IMR-90 (cell line): ENCODE measurements at regions not wholly inside any gene's neighbourhood (a gene's known extent, or its start where the extent isn't known, plus 50 kb on each side); places are given as distances from the start of the nearest gene placed in this dataset.

Experiments
- ATAC-seq: fragments of 200-7000 bp; cut with Tn5 transposase; 2 replicates; pipeline ENCODE4 v1.9.1; 2020; ENCODE audit warnings: low read depth, mild to moderate bottlenecking, moderate library complexity
- BruUV-seq: library from RNA; stranded (reverse); fragments of 400-500 nt; replicated peaks from 2 replicates; lab custom pipeline; 2021; lab: Mats Ljungman, UMichigan
- CTCF ChIA-PET: fragments of 300-600 bp; formaldehyde crosslinking; extraction: SDS; loops from one replicate; lab custom pipeline; 2021; ENCODE audit warnings: antibody characterized with exemption; lab: Yijun Ruan, JAX
- POLR2A ChIA-PET: fragments of 300-600 bp; sonication (Branson Sonifier 250); formaldehyde crosslinking; loops from one replicate; lab custom pipeline; 2022; ENCODE audit warnings: antibody characterized with exemption; ENCODE audit not compliant: unreplicated experiment; lab: Charles Lee
- DNase-seq: peaks from one replicate; pipeline ENCODE4 v3.0.0; 2013
- H2AFZ ChIP-seq: replicated peaks from 2 replicates; pipeline ENCODE3; 2013; ENCODE audit warnings: low read length, mild to moderate bottlenecking; ENCODE audit not compliant: poor library complexity
- H2AK5ac ChIP-seq: 2 replicates; pipeline ENCODE4 v1.6.1; 2013; ENCODE audit warnings: low read depth, low read length, inconsistent platforms
- H2AK9ac ChIP-seq: replicated peaks from 2 replicates; pipeline ENCODE3; 2013; ENCODE audit warnings: mild to moderate bottlenecking, low read depth, low read length, moderate library complexity; ENCODE audit not compliant: poor library complexity
- H2BK120ac ChIP-seq: 2 replicates; pipeline ENCODE4 v1.6.1; 2013; ENCODE audit warnings: low read depth, low read length, inconsistent platforms
- H2BK15ac ChIP-seq: 3 replicates; pipeline ENCODE4 v1.6.1; 2013; ENCODE audit warnings: low read depth, low read length, inconsistent platforms
- H2BK20ac ChIP-seq: 2 replicates; pipeline ENCODE4 v1.6.1; 2013; ENCODE audit warnings: low read depth, mild to moderate bottlenecking, inconsistent platforms, low read length, moderate library complexity
- H2BK5ac ChIP-seq: 2 replicates; pipeline ENCODE4 v1.6.1; 2013; ENCODE audit warnings: mild to moderate bottlenecking, low read depth, low read length, inconsistent platforms; ENCODE audit not compliant: poor library complexity, severe bottlenecking
- H3K14ac ChIP-seq: replicated peaks from 2 replicates; pipeline ENCODE4 v1.6.1; 2013; ENCODE audit warnings: low read depth, low read length, inconsistent platforms
- H3K18ac ChIP-seq: 2 replicates; pipeline ENCODE4 v1.6.1; 2013; ENCODE audit warnings: low read depth, low read length, control low read depth
- H3K23ac ChIP-seq: 2 replicates; pipeline ENCODE4 v1.6.1; 2013; ENCODE audit warnings: low read depth, low read length, inconsistent platforms
- H3K27ac ChIP-seq: 2 replicates; pipeline ENCODE4 v1.5.1; 2013; ENCODE audit warnings: mild to moderate bottlenecking, control low read depth, low read length; ENCODE audit not compliant: insufficient read depth
- H3K27me3 ChIP-seq: 2 replicates; pipeline ENCODE4 v1.6.1; 2013; ENCODE audit warnings: low read length; ENCODE audit not compliant: control insufficient read depth, insufficient read depth
- H3K36me3 ChIP-seq: 2 replicates; pipeline ENCODE4 v1.6.1; 2013; ENCODE audit warnings: low read length, mixed read lengths; ENCODE audit not compliant: control insufficient read depth, insufficient read depth
- H3K4ac ChIP-seq: 2 replicates; pipeline ENCODE4 v1.6.1; 2013; ENCODE audit warnings: low read depth, low read length, inconsistent platforms
- H3K4me1 ChIP-seq: 2 replicates; pipeline ENCODE4 v1.6.1; 2013; ENCODE audit warnings: low read length, mixed read lengths; ENCODE audit not compliant: control insufficient read depth, insufficient read depth
- H3K4me2 ChIP-seq: 2 replicates; pipeline ENCODE4 v1.6.1; 2013; ENCODE audit warnings: low read depth, mild to moderate bottlenecking, control low read depth, low read length, moderate library complexity
- H3K4me3 ChIP-seq: 2 replicates; pipeline ENCODE4 v1.5.1; 2013; ENCODE audit warnings: low read depth, mild to moderate bottlenecking, control low read depth, low read length, moderate library complexity; ENCODE audit not compliant: insufficient read depth
- H3K56ac ChIP-seq: 2 replicates; pipeline ENCODE4 v1.6.1; 2013; ENCODE audit warnings: low read length, inconsistent platforms; ENCODE audit not compliant: insufficient read depth; ENCODE audit errors: extremely low read depth
- H3K79me1 ChIP-seq, 2 experiments: 2 replicates each; pipeline ENCODE4 v1.6.1; 2013; ENCODE audit warnings: low read length in 2 of 2, inconsistent platforms in 1 of 2, low read depth in 1 of 2
- H3K9ac ChIP-seq: 2 replicates; pipeline ENCODE4 v1.6.1; 2013; ENCODE audit warnings: low read depth, low read length, control low read depth
- H3K9me1 ChIP-seq: 2 replicates; pipeline ENCODE4 v1.6.1; 2013; ENCODE audit warnings: low read length, inconsistent platforms; ENCODE audit not compliant: insufficient read depth
- H3K9me3 ChIP-seq: 2 replicates; pipeline ENCODE4 v1.6.1; 2013; ENCODE audit warnings: low read length; ENCODE audit not compliant: control insufficient read depth, insufficient read depth
- H4K20me1 ChIP-seq: 2 replicates; pipeline ENCODE4 v1.6.1; 2013; ENCODE audit warnings: low read length, inconsistent platforms; ENCODE audit not compliant: insufficient read depth
- H4K5ac ChIP-seq: 2 replicates; pipeline ENCODE4 v1.6.1; 2013; ENCODE audit warnings: mild to moderate bottlenecking, low read depth, low read length, control low read depth
- H4K8ac ChIP-seq, 2 experiments: 2 replicates each; pipeline ENCODE4 v1.6.1; 2013; ENCODE audit warnings: low read depth in 2 of 2, low read length in 2 of 2, control low read depth in 1 of 2, inconsistent platforms in 1 of 2
- H4K91ac ChIP-seq: 2 replicates; pipeline ENCODE4 v1.6.1; 2013; ENCODE audit warnings: low read depth, low read length, inconsistent platforms; ENCODE audit not compliant: insufficient read depth
- BHLHE40 ChIP-seq: fragments of 150-350 bp; IDR thresholded peaks from 2 replicates; pipeline ENCODE4 v1.6.1; 2016; ENCODE audit warnings: mild to moderate bottlenecking, low read depth, low read length
- CEBPB ChIP-seq: IDR thresholded peaks from 2 replicates; pipeline ENCODE4 v1.6.1; 2012; ENCODE audit warnings: low read depth, low read length, improper control_type of control experiment
- CHD1 ChIP-seq: IDR thresholded peaks from 2 replicates; pipeline ENCODE4 v1.6.1; 2012; ENCODE audit warnings: low read depth, low read length, improper control_type of control experiment
- CTCF ChIP-seq: conservative IDR thresholded peaks from 2 replicates; pipeline ENCODE4 v1.5.1; 2012; ENCODE audit warnings: mild to moderate bottlenecking, low read depth, low read length, improper control_type of control experiment
- ELK1 ChIP-seq: fragments of 150-350 bp; IDR thresholded peaks from 2 replicates; pipeline ENCODE4 v1.6.1; 2016; ENCODE audit warnings: low read depth, mild to moderate bottlenecking, low read length, moderate library complexity, borderline replicate concordance
- FOS ChIP-seq: fragments of 150-350 bp; IDR thresholded peaks from 2 replicates; pipeline ENCODE4 v1.6.1; 2016; ENCODE audit warnings: low read depth, low read length
- MAFK ChIP-seq: IDR thresholded peaks from 2 replicates; pipeline ENCODE4 v1.6.1; 2012; ENCODE audit warnings: low read depth, low read length, improper control_type of control experiment
- MAZ ChIP-seq: IDR thresholded peaks from 2 replicates; pipeline ENCODE4 v1.6.1; 2012; ENCODE audit warnings: low read depth, mild to moderate bottlenecking, low read length, improper control_type of control experiment, moderate library complexity, borderline replicate concordance
- MXI1 ChIP-seq: IDR thresholded peaks from 2 replicates; pipeline ENCODE4 v1.6.1; 2012; ENCODE audit warnings: low read depth, mild to moderate bottlenecking, low read length, moderate library complexity, borderline replicate concordance
- NFE2L2 ChIP-seq: fragments of 150-350 bp; IDR thresholded peaks from 2 replicates; pipeline ENCODE4 v1.6.1; 2016; ENCODE audit warnings: low read depth, mild to moderate bottlenecking, low read length
- POLR2A ChIP-seq: IDR thresholded peaks from 2 replicates; pipeline ENCODE4 v1.6.1; 2012; ENCODE audit warnings: mild to moderate bottlenecking, low read depth, low read length
- RAD21 ChIP-seq: IDR thresholded peaks from 2 replicates; pipeline ENCODE4 v1.6.1; 2012; ENCODE audit warnings: low read length, improper control_type of control experiment
- RCOR1 ChIP-seq: IDR thresholded peaks from 2 replicates; pipeline ENCODE4 v1.6.1; 2012; ENCODE audit warnings: mild to moderate bottlenecking, low read length, improper control_type of control experiment; ENCODE audit not compliant: insufficient replicate concordance
- RFX5 ChIP-seq: IDR thresholded peaks from 2 replicates; pipeline ENCODE4 v1.8.0; 2012; ENCODE audit warnings: low read depth, mild to moderate bottlenecking, low read length, moderate library complexity
- SMC3 ChIP-seq: fragments of 150-350 bp; IDR thresholded peaks from 2 replicates; pipeline ENCODE4 v1.6.1; 2016; ENCODE audit warnings: low read depth, mild to moderate bottlenecking, antibody characterized with exemption, low read length, moderate library complexity
- USF2 ChIP-seq: fragments of 150-350 bp; IDR thresholded peaks from 2 replicates; pipeline ENCODE4 v1.6.1; 2017; ENCODE audit warnings: mild to moderate bottlenecking, antibody characterized with exemption, low read length, low read depth
- dilution Hi-C: fragments of 300-500 bp; cut with HindIII; formaldehyde crosslinking; loops from one replicate; pipeline ENCODE4 v1.14.3; 2018; ENCODE audit warnings: low sequenced_read_pairs; ENCODE audit not compliant: unreplicated experiment
- in situ Hi-C: fragments of 300-500 bp; cut with MboI; formaldehyde crosslinking; loops from 3 replicates; pipeline ENCODE4 v1.14.3; 2019; ENCODE audit warnings: low sequenced_read_pairs, inconsistent platforms, mixed read lengths
- intact Hi-C: fragments of 100-400 bp; cut with micrococcal nuclease; formaldehyde crosslinking; loops from 2 replicates; pipeline ENCODE4 v1.10.0; 2022

GRCh38 chr5:91541696-91542095, 158.6 kb upstream of the ARRDC3 start:
- Histone ChIP-seq H3K9me1 (no peaks in the 10 kb centered on the region), H2BK20ac (no peak overlapping the region), H4K8ac (no peak overlapping the region), H3K18ac (no peak overlapping the region), H2BK120ac (no peak overlapping the region), H3K23ac (no peak overlapping the region), H2AFZ (no peak overlapping the region), H3K4me3 (no peak overlapping the region), H3K9ac (no peak overlapping the region), H4K20me1 (no peaks in the 10 kb centered on the region), H3K4me2 (no peak overlapping the region), H3K9me3 (no peaks in the 10 kb centered on the region), H4K91ac (no peak overlapping the region), H2BK5ac (no peak overlapping the region), H3K4me1 (no peaks in the 10 kb centered on the region), H2BK15ac (no peak overlapping the region), H3K14ac (no peak overlapping the region), H3K27ac (no peak overlapping the region), H3K79me1 (no peaks in the 10 kb centered on the region), H2AK5ac (no peak overlapping the region), H3K56ac (no peak overlapping the region), H2AK9ac (no peak overlapping the region), H3K27me3 (no peaks in the 10 kb centered on the region), H4K5ac (no peak overlapping the region), H3K36me3 (no peaks in the 10 kb centered on the region), H3K4ac (no peak overlapping the region)
- ChIA-PET CTCF (no interaction called here), POLR2A (no interaction called here)
- DNase-seq (peak; percentile 16), ATAC-seq (no peak)
- dilution Hi-C loops (no loop called here), intact Hi-C loops (no loop called here), in situ Hi-C loops (no loop called here)
- no TSS peak for BruUV-seq
- no peak for TF ChIP-seq SMC3
- TF ChIP-seq ELK1, result no peak
- no peak for TF ChIP-seq CEBPB
- TF ChIP-seq NFE2L2, result no peak
- TF ChIP-seq MXI1, result no peak
- TF ChIP-seq RAD21, result no peak
- no peak for TF ChIP-seq FOS
- no peak for TF ChIP-seq USF2
- no peak for TF ChIP-seq MAFK
- TF ChIP-seq POLR2A, result no peak
- no peak for TF ChIP-seq RCOR1
- TF ChIP-seq BHLHE40, result no peak
- no peak for TF ChIP-seq CHD1
- TF ChIP-seq CTCF, result no peak
- no peak for TF ChIP-seq MAZ
- TF ChIP-seq RFX5, result no peak
